Ishikawa (cell line): ENCODE measurements at regions not wholly inside any gene's neighbourhood (a gene's known extent, or its start where the extent isn't known, plus 50 kb on each side); places are given as distances from the start of the nearest gene placed in this dataset.

Experiments used
- CEBPB ChIP-seq: IDR thresholded peaks from 2 replicates; pipeline ENCODE4 v1.6.1; 2012
- CREB1 ChIP-seq: IDR thresholded peaks from 2 replicates; pipeline ENCODE4 v1.6.1; 2012; ENCODE audit warnings: low read depth
- EGR1 ChIP-seq: IDR thresholded peaks from 2 replicates; pipeline ENCODE4 v1.6.1; 2012
- EP300 ChIP-seq: IDR thresholded peaks from 2 replicates; pipeline ENCODE4 v1.6.1; 2012; ENCODE audit warnings: borderline replicate concordance
- FOXM1 ChIP-seq: IDR thresholded peaks from 2 replicates; pipeline ENCODE4 v1.6.1; 2012; ENCODE audit warnings: low read depth, borderline replicate concordance
- MAX ChIP-seq: IDR thresholded peaks from 2 replicates; pipeline ENCODE4 v1.6.1; 2012
- NFIC ChIP-seq: IDR thresholded peaks from 2 replicates; pipeline ENCODE4 v1.6.1; 2012
- RAD21 ChIP-seq: IDR thresholded peaks from 2 replicates; pipeline ENCODE4 v1.6.1; 2012; ENCODE audit warnings: low read depth
- REST ChIP-seq: IDR thresholded peaks from 2 replicates; pipeline ENCODE4 v1.6.1; 2012; ENCODE audit warnings: low read depth, mild to moderate bottlenecking
- TAF1 ChIP-seq: IDR thresholded peaks from 2 replicates; pipeline ENCODE4 v1.6.1; 2012; ENCODE audit warnings: low read depth, mild to moderate bottlenecking
- TCF12 ChIP-seq: IDR thresholded peaks from 2 replicates; pipeline ENCODE4 v1.6.1; 2012; ENCODE audit warnings: low read depth
- TEAD4 ChIP-seq: IDR thresholded peaks from 2 replicates; pipeline ENCODE4 v1.6.1; 2012
- USF1 ChIP-seq: IDR thresholded peaks from 2 replicates; pipeline ENCODE4 v1.6.1; 2012
- YY1 ChIP-seq: IDR thresholded peaks from 2 replicates; pipeline ENCODE4 v1.6.1; 2012; ENCODE audit warnings: low read depth

- TF ChIP-seq MAX (no peak), EP300 (no peak), CREB1 (no peak), REST (no peak), NFIC (no peak), TEAD4 (no peak), YY1 (no peak), RAD21 (no peak), TCF12 (no peak), USF1 (no peak), TAF1 (no peak), EGR1 (no peak), FOXM1 (no peak), CEBPB (no peak)
Measured at GRCh38 chrX:45553417-45553816, 352.7 kb upstream of the DIPK2B start.
